GM23338 (cell line): ENCODE measurements at regions not wholly inside any gene's neighbourhood (a gene's known extent, or its start where the extent isn't known, plus 50 kb on each side); places are given as distances from the start of the nearest gene placed in this dataset.

ENCODE experiments used
- ATAC-seq: fragments of 200-7000 bp; cut with Tn5 transposase; 3 replicates; pipeline ENCODE4 v1.9.1; 2020
- DNase-seq: peaks from one replicate; pipeline ENCODE4 v3.0.0-alpha.2; 2015; ENCODE audit warnings: low spot score
- H2AFZ ChIP-seq: fragments of 200-600 bp; sonication (generic); 2 replicates; pipeline ENCODE4 v1.8.0; 2016; ENCODE audit warnings: antibody characterized with exemption, mild to moderate bottlenecking, moderate library complexity
- H3F3A ChIP-seq: fragments of 200-600 bp; sonication (generic); replicated peaks from 2 replicates; pipeline ENCODE4 v1.8.0; 2017; ENCODE audit warnings: antibody characterized with exemption, mixed run types, low read depth
- H3K27ac ChIP-seq: fragments of 200-600 bp; sonication (generic); 2 replicates; pipeline ENCODE4 v1.6.1; 2016; ENCODE audit warnings: low read depth
- H3K27me3 ChIP-seq: fragments of 200-600 bp; sonication (generic); 2 replicates; pipeline ENCODE4 v1.8.0; 2016; ENCODE audit warnings: mild to moderate bottlenecking, mixed run types, moderate library complexity; ENCODE audit not compliant: insufficient read depth
- H3K36me3 ChIP-seq: fragments of 200-600 bp; sonication (generic); 2 replicates; pipeline ENCODE4 v1.8.0; 2016; ENCODE audit warnings: mild to moderate bottlenecking; ENCODE audit not compliant: insufficient read depth
- H3K4me1 ChIP-seq: fragments of 200-600 bp; sonication (generic); 2 replicates; pipeline ENCODE4 v1.8.0; 2016; ENCODE audit warnings: mild to moderate bottlenecking, moderate library complexity; ENCODE audit not compliant: insufficient read depth
- H3K4me2 ChIP-seq: fragments of 200-600 bp; sonication (generic); 2 replicates; pipeline ENCODE4 v1.7.1; 2017; ENCODE audit warnings: mixed run types
- H3K4me3 ChIP-seq: fragments of 200-600 bp; sonication (generic); 2 replicates; pipeline ENCODE4 v1.6.1; 2016; ENCODE audit warnings: mixed run types
- H3K79me2 ChIP-seq: fragments of 200-600 bp; sonication (generic); replicated peaks from 2 replicates; pipeline ENCODE4 v1.8.0; 2017; ENCODE audit warnings: mild to moderate bottlenecking; ENCODE audit not compliant: insufficient read depth
- H3K9me2 ChIP-seq: fragments of 200-600 bp; sonication (generic); 2 replicates; pipeline ENCODE4 v1.8.0; 2017; ENCODE audit not compliant: insufficient read depth
- H4K20me1 ChIP-seq: fragments of 200-600 bp; sonication (generic); replicated peaks from 2 replicates; pipeline ENCODE4 v1.8.0; 2017; ENCODE audit warnings: mild to moderate bottlenecking; ENCODE audit not compliant: insufficient read depth
- H3K27ac Mint-ChIP-seq: 2 replicates; pipeline ENCODE4 v1.8.0; 2020; ENCODE audit warnings: inconsistent platforms, mild to moderate bottlenecking, moderate library complexity, mixed read lengths
- H3K27me3 Mint-ChIP-seq: 3 replicates; pipeline ENCODE4 v1.8.0; 2022; ENCODE audit warnings: low read depth, mild to moderate bottlenecking, moderate library complexity, mixed read lengths, inconsistent platforms; ENCODE audit not compliant: insufficient read depth, poor library complexity
- H3K36me3 Mint-ChIP-seq: 3 replicates; pipeline ENCODE4 v1.8.0; 2021; ENCODE audit warnings: low read depth, mild to moderate bottlenecking, inconsistent platforms, moderate library complexity, mixed read lengths
- H3K4me1 Mint-ChIP-seq: 3 replicates; pipeline ENCODE4 v1.8.0; 2020; ENCODE audit warnings: mild to moderate bottlenecking, inconsistent platforms, mixed read lengths
- H3K4me3 Mint-ChIP-seq: 3 replicates; pipeline ENCODE4 v1.8.0; 2021; ENCODE audit warnings: moderate library complexity, mild to moderate bottlenecking, inconsistent platforms, mixed read lengths
- H3K9me3 Mint-ChIP-seq: 3 replicates; pipeline ENCODE4 v1.8.0; 2020; ENCODE audit warnings: moderate library complexity, mild to moderate bottlenecking, inconsistent platforms, mixed read lengths
- ETS1 ChIP-seq: IDR thresholded peaks from 2 replicates; pipeline ENCODE4 v1.6.1; 2016; ENCODE audit warnings: antibody characterized with exemption
- EZH2phosphoT487 ChIP-seq: fragments of 200-600 bp; sonication (generic); IDR thresholded peaks from one replicate; pipeline ENCODE4 v1.8.1; 2018; ENCODE audit warnings: antibody characterized with exemption; ENCODE audit not compliant: unreplicated experiment
- POLR2AphosphoS5 ChIP-seq: IDR thresholded peaks from 2 replicates; pipeline ENCODE4 v1.6.1; 2016; ENCODE audit warnings: antibody characterized with exemption, low read depth
- REST ChIP-seq: IDR thresholded peaks from one replicate; pipeline ENCODE4 v1.6.1; 2018; ENCODE audit warnings: antibody characterized with exemption; ENCODE audit not compliant: unreplicated experiment
- ZNF462 ChIP-seq: fragments of 250-450 bp; sonication (Bioruptor Pico); IDR thresholded peaks from 2 replicates; pipeline ENCODE4 v1.5.0; 2020; ENCODE audit warnings: mild to moderate bottlenecking, moderate library complexity
- TF ChIP-seq, protein P1 (sequence below), 2 experiments: fragments of 200-600 bp in 1 of 2; sonication (generic) in 1 of 2; conservative IDR thresholded peaks; 2 replicates each; pipeline versions ENCODE4 v1.5.1 to v1.6.1; 2016 to 2017; ENCODE audit warnings: antibody characterized with exemption in 2 of 2, low read depth in 2 of 2, mild to moderate bottlenecking in 2 of 2, moderate library complexity in 1 of 2

DNA sequence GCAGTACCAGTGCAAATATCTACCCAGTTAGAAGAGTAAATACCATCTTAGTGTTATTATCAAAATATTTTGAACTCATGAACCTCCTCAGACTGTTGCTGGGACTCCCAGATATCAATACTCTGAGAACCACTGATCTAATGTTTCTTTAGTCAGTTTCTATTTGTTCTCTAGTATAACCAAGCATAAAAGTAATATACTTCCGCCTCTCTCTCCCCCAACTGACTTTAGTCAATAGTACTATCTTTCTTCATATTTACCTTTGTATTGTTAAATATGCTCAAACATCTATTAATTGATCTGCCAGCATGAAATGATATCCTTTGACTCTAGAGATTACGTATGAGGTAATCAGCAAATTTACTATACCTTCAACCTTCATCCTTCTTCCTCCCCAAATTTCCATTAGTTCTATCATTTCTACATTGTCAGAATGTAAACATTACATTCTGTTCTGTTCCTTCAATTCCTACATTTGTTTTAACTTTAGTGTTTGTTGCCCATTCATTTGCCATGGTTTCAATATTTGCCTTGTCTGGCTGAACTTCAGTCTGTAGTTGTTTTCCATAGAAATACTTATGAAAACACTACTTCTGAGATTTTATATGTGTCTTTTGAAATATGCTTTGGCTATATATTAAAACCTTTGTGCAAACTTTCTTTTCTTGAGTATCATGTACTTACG is 192.5 kb upstream of the PDE3A start (continued):
- TF ChIP-seq ZNF462 (CRISPR knock-in tag) (no peak), EZH2phosphoT487 (no peak)

GRCh38 chr12:20181416-20182180 is 186.7 kb upstream of the PDE3A start:
- Histone ChIP-seq H3K36me3 (no peaks in the 10 kb centered on the region), H3K79me2 (no peaks in the 10 kb centered on the region), H3K9me2 (no peaks in the 10 kb centered on the region), H3K27ac (no peak overlapping the region), H3K27me3 (no peaks in the 10 kb centered on the region), H3K4me1 (0 out of 2 replicates have a peak, but pooled peaks cover 6% of the 10 kb centered on the region), H3K4me2 (no peak overlapping the region), H2AFZ (no peak overlapping the region), H3F3A (no peaks in the 10 kb centered on the region), H3K4me3 (no peak overlapping the region), H4K20me1 (no peaks in the 10 kb centered on the region)
- Mint-ChIP-seq H3K4me1 (peaks cover 6% of the 10 kb centered on the region), H3K9me3 (no peaks in the 10 kb centered on the region), H3K27ac (no peak overlapping the region), H3K36me3 (no peaks in the 10 kb centered on the region), H3K4me3 (no peak overlapping the region), H3K27me3 (no peaks in the 10 kb centered on the region)
- ATAC-seq (no peak), DNase-seq (no peak)
- no peak for TF ChIP-seq ETS1
- no peak for TF ChIP-seq REST
- no peak for TF ChIP-seq POLR2AphosphoS5
- TF ChIP-seq, protein P1, sequence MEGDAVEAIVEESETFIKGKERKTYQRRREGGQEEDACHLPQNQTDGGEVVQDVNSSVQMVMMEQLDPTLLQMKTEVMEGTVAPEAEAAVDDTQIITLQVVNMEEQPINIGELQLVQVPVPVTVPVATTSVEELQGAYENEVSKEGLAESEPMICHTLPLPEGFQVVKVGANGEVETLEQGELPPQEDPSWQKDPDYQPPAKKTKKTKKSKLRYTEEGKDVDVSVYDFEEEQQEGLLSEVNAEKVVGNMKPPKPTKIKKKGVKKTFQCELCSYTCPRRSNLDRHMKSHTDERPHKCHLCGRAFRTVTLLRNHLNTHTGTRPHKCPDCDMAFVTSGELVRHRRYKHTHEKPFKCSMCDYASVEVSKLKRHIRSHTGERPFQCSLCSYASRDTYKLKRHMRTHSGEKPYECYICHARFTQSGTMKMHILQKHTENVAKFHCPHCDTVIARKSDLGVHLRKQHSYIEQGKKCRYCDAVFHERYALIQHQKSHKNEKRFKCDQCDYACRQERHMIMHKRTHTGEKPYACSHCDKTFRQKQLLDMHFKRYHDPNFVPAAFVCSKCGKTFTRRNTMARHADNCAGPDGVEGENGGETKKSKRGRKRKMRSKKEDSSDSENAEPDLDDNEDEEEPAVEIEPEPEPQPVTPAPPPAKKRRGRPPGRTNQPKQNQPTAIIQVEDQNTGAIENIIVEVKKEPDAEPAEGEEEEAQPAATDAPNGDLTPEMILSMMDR (conservative IDR thresholded peaks at IDR 0.05; ENCODE audit: low read depth in 2 of 2), result no peak
